GM12872 (cell line): ENCODE measurements at regions not wholly inside any gene's neighbourhood (a gene's known extent, or its start where the extent isn't known, plus 50 kb on each side); places are given as distances from the start of the nearest gene placed in this dataset.

ENCODE experiments used
- CTCF ChIP-seq: IDR thresholded peaks from 3 replicates; pipeline ENCODE4 v1.5.1; 2011; ENCODE audit warnings: low read depth, mild to moderate bottlenecking, low read length, moderate library complexity; ENCODE audit not compliant: insufficient read depth

GRCh38 chr2:15048000-15048399 lies 415.5 kb downstream of the LRATD1 start:
- no peak for TF ChIP-seq CTCF

- TF ChIP-seq CTCF = no peak
Measured at GRCh38 chr2:15049096-15049993, 416.8 kb downstream of the LRATD1 start.

- TF ChIP-seq CTCF = no peak
Measured at GRCh38 chr2:15050483-15050882, 418.0 kb downstream of the LRATD1 start.

GRCh38 chr2:15053542-15053941 lies 421.0 kb downstream of the LRATD1 start:
- no peak for TF ChIP-seq CTCF

GRCh38 chr2:15058015-15058720 lies 425.7 kb downstream of the LRATD1 start:
- TF ChIP-seq CTCF = peak; percentile 59

GRCh38 chr2:15058721-15059157 lies 426.2 kb downstream of the LRATD1 start:
- TF ChIP-seq CTCF = no peak

GRCh38 chr2:15059870-15060512 lies 427.5 kb downstream of the LRATD1 start:
- TF ChIP-seq CTCF = no peak
